ENCODE measurements at regions not wholly inside any gene's neighbourhood (a gene's known extent, or its start where the extent isn't known, plus 50 kb on each side); places are given as distances from the start of the nearest gene placed in this dataset.

GRCh38 chr1:84759756-84760155 is 69.5 kb upstream of the SSX2IP start:
- no peak for DNase-seq (ENCODE audit: low spot score)

GRCh38 chr1:84758968-84759491 is 68.8 kb upstream of the SSX2IP start:
- DNase-seq (ENCODE audit: low spot score) = no peak

- no peak for DNase-seq (ENCODE audit: low spot score)
Observed at GRCh38 chr1:84758476-84758875, 68.2 kb upstream of the SSX2IP start.

GRCh38 chr1:84757301-84757700 is 67.0 kb upstream of the SSX2IP start:
- DNase-seq (ENCODE audit: low spot score) = no peak

GRCh38 chr1:84756455-84757082 is 66.3 kb upstream of the SSX2IP start:
- DNase-seq (ENCODE audit: low spot score) = no peak

GRCh38 chr1:84756001-84756400 is 65.7 kb upstream of the SSX2IP start:
- DNase-seq (ENCODE audit: low spot score) = no peak

GRCh38 chr1:84755216-84755615 is 65.0 kb upstream of the SSX2IP start:
- DNase-seq (ENCODE audit: low spot score) = no peak

- no peak for DNase-seq (ENCODE audit: low spot score)
Observed at GRCh38 chr1:84754386-84754703, 64.1 kb upstream of the SSX2IP start.

GRCh38 chr1:84753516-84754385 is 63.5 kb upstream of the SSX2IP start:
- peak; percentile 77 for DNase-seq (ENCODE audit: low spot score)

GRCh38 chr1:84750110-84750730 is 60.0 kb upstream of the SSX2IP start:
- no peak for DNase-seq (ENCODE audit: low spot score)

GRCh38 chr1:84749427-84749826 is 59.2 kb upstream of the SSX2IP start:
- DNase-seq (ENCODE audit: low spot score) = no peak

GRCh38 chr1:84748364-84748763 is 58.1 kb upstream of the SSX2IP start:
- DNase-seq (ENCODE audit: low spot score) = no peak

GRCh38 chr1:84745857-84746256 is 55.6 kb upstream of the SSX2IP start:
- no peak for DNase-seq (ENCODE audit: low spot score)

- DNase-seq (ENCODE audit: low spot score) = no peak
Observed at GRCh38 chr1:84743896-84744295, 53.6 kb upstream of the SSX2IP start.

GRCh38 chr1:84742653-84743052 is 52.4 kb upstream of the SSX2IP start:
- no peak for DNase-seq (ENCODE audit: low spot score)

- DNase-seq (ENCODE audit: low spot score) = no peak
Observed at GRCh38 chr1:84740050-84740714, 49.9 kb upstream of the SSX2IP start.

Measured in NAMALWA (cell line).